Activated CD4-positive, alpha-beta T cell treated with anti-CD3 and anti-CD28 coated beads for 36 hours (primary cell): ENCODE measurements at regions not wholly inside any gene's neighbourhood (a gene's known extent, or its start where the extent isn't known, plus 50 kb on each side); places are given as distances from the start of the nearest gene placed in this dataset.

ENCODE experiments used
- ATAC-seq: fragments of 200-7000 bp; cut with Tn5 transposase; one replicate; pipeline ENCODE4 v1.10.0; 2021; ENCODE audit warnings: mild to moderate bottlenecking, moderate library complexity
- CTCF ChIA-PET: fragments of 350-600 bp; sonication (Branson Sonifier 250); formaldehyde crosslinking; loops from one replicate; lab custom pipeline; 2021; ENCODE audit warnings: antibody characterized with exemption; lab: Charles Lee
- POLR2A ChIA-PET: fragments of 350-600 bp; sonication (Branson Sonifier 250); formaldehyde crosslinking; loops from one replicate; lab custom pipeline; 2021; ENCODE audit warnings: antibody characterized with exemption, inconsistent platforms; lab: Charles Lee
- DNase-seq: peaks from one replicate; pipeline ENCODE4 v3.0.0-alpha.2; 2020
- H3K27ac Mint-ChIP-seq: one replicate; pipeline ENCODE4 v1.8.0; 2021; ENCODE audit warnings: mixed read lengths
- H3K27me3 Mint-ChIP-seq: one replicate; pipeline ENCODE4 v1.8.0; 2021; ENCODE audit warnings: mixed read lengths
- H3K36me3 Mint-ChIP-seq: one replicate; pipeline ENCODE4 v1.8.0; 2021; ENCODE audit warnings: low read depth, mixed read lengths
- H3K4me1 Mint-ChIP-seq: one replicate; pipeline ENCODE4 v1.8.0; 2021; ENCODE audit warnings: mixed read lengths
- H3K4me3 Mint-ChIP-seq: one replicate; pipeline ENCODE4 v1.8.0; 2021; ENCODE audit warnings: mild to moderate bottlenecking, moderate library complexity, mixed read lengths
- H3K9me3 Mint-ChIP-seq: one replicate; pipeline ENCODE4 v1.8.0; 2021; ENCODE audit warnings: low read depth, mixed read lengths
- intact Hi-C, 2 experiments: fragments of 100-400 bp; cut with DNase I in 1 of 2; cut with micrococcal nuclease in 1 of 2; formaldehyde crosslinking; loops; one replicate each; pipeline versions ENCODE4 v1.14.2 to v1.15.1; 2022 to 2024; cut with DNase I, micrococcal nuclease

GRCh38 chr2:11923935-11924334 lies 177.5 kb downstream of the LPIN1 start:
- H3K4me3 Mint-ChIP-seq: no peak overlapping the region
- no peak for ATAC-seq
- ChIA-PET CTCF (interaction anchor here (0.7 to 2.3 kb wide), 2 partner anchors 15 to 246 kb away, joined by 4 to 7 read pairs; no protein-coding TSS in a partner anchor), POLR2A (no interaction called here)
- no peak overlapping the region for H3K27ac Mint-ChIP-seq
- DNase-seq: no peak
- H3K9me3 Mint-ChIP-seq: no peaks in the 10 kb centered on the region
- no peaks in the 10 kb centered on the region for H3K36me3 Mint-ChIP-seq
- peaks cover 2% of the 10 kb centered on the region for H3K27me3 Mint-ChIP-seq
- H3K4me1 Mint-ChIP-seq: no peaks in the 10 kb centered on the region
- intact Hi-C loops: no loop called here

- Mint-ChIP-seq H3K4me3 (no peak overlapping the region), H3K4me1 (peaks cover 4% of the 10 kb centered on the region), H3K27me3 (peaks cover 2% of the 10 kb centered on the region), H3K27ac (no peak overlapping the region), H3K9me3 (no peaks in the 10 kb centered on the region), H3K36me3 (no peaks in the 10 kb centered on the region)
- ChIA-PET CTCF (interaction anchor here (0.7 to 2.3 kb wide), 2 partner anchors 14 to 36 kb away, joined by 3 to 7 read pairs; no protein-coding TSS in a partner anchor), POLR2A (no interaction called here)
- intact Hi-C loops: no loop called here
- no peak for DNase-seq
- no peak for ATAC-seq
Observed at GRCh38 chr2:11925295-11926066, 179.0 kb downstream of the LPIN1 start.

- Mint-ChIP-seq H3K36me3 (no peaks in the 10 kb centered on the region), H3K4me3 (no peak overlapping the region), H3K4me1 (peaks cover 10% of the 10 kb centered on the region), H3K27me3 (no peaks in the 10 kb centered on the region), H3K27ac (no peak overlapping the region), H3K9me3 (no peaks in the 10 kb centered on the region)
- intact Hi-C loops: no loop called here
- CTCF ChIA-PET: no interaction called here
- ATAC-seq (no peak), DNase-seq (peak; percentile 15)
- POLR2A ChIA-PET: no interaction called here
Observed at GRCh38 chr2:11930211-11930761, 183.9 kb downstream of the LPIN1 start.

- no peak for DNase-seq
- H3K4me1 Mint-ChIP-seq: peaks cover 10% of the 10 kb centered on the region
- no peaks in the 10 kb centered on the region for H3K9me3 Mint-ChIP-seq
- intact Hi-C loops: no loop called here
- H3K27ac Mint-ChIP-seq: no peak overlapping the region
- ATAC-seq: no peak
- ChIA-PET POLR2A (no interaction called here), CTCF (interaction anchor here (0.7 kb wide), 1 partner anchor 1419 kb away, joined by 3 read pairs; no protein-coding TSS in a partner anchor)
- no peaks in the 10 kb centered on the region for H3K36me3 Mint-ChIP-seq
- no peaks in the 10 kb centered on the region for H3K27me3 Mint-ChIP-seq
- no peak overlapping the region for H3K4me3 Mint-ChIP-seq
Observed at GRCh38 chr2:11932048-11932512, 185.6 kb downstream of the LPIN1 start.

GRCh38 chr2:11932962-11933361 lies 186.5 kb downstream of the LPIN1 start:
- H3K27ac Mint-ChIP-seq: no peak overlapping the region
- H3K36me3 Mint-ChIP-seq: no peaks in the 10 kb centered on the region
- no peak overlapping the region for H3K4me3 Mint-ChIP-seq
- no peaks in the 10 kb centered on the region for H3K9me3 Mint-ChIP-seq
- DNase-seq: no peak
- intact Hi-C loops: no loop called here
- H3K27me3 Mint-ChIP-seq: no peaks in the 10 kb centered on the region
- no peak for ATAC-seq
- ChIA-PET POLR2A (no interaction called here), CTCF (interaction anchor here (0.5 kb wide), 1 partner anchor 64 kb away, joined by 3 read pairs; no protein-coding TSS in a partner anchor)
- peaks cover 10% of the 10 kb centered on the region for H3K4me1 Mint-ChIP-seq

- CTCF ChIA-PET: no interaction called here
- no peak overlapping the region for H3K27ac Mint-ChIP-seq
- no peaks in the 10 kb centered on the region for H3K36me3 Mint-ChIP-seq
- peaks cover 10% of the 10 kb centered on the region for H3K4me1 Mint-ChIP-seq
- POLR2A ChIA-PET: no interaction called here
- DNase-seq (no peak), ATAC-seq (no peak)
- no peaks in the 10 kb centered on the region for H3K27me3 Mint-ChIP-seq
- intact Hi-C loops: no loop called here
- H3K9me3 Mint-ChIP-seq: no peaks in the 10 kb centered on the region
- H3K4me3 Mint-ChIP-seq: no peak overlapping the region
Observed at GRCh38 chr2:11933854-11934253, 187.4 kb downstream of the LPIN1 start.

GRCh38 chr2:11936761-11937160 lies 190.3 kb downstream of the LPIN1 start:
- no peak overlapping the region for H3K4me3 Mint-ChIP-seq
- CTCF ChIA-PET: interaction anchor here (0.7 kb wide), 1 partner anchor 72 kb away, joined by 4 read pairs; no protein-coding TSS in a partner anchor
- ATAC-seq: no peak
- H3K36me3 Mint-ChIP-seq: no peaks in the 10 kb centered on the region
- no peaks in the 10 kb centered on the region for H3K27me3 Mint-ChIP-seq
- no peak for DNase-seq
- H3K27ac Mint-ChIP-seq: no peak overlapping the region
- POLR2A ChIA-PET: no interaction called here
- H3K9me3 Mint-ChIP-seq: no peaks in the 10 kb centered on the region
- peaks cover 6% of the 10 kb centered on the region for H3K4me1 Mint-ChIP-seq
- intact Hi-C loops: no loop called here

- no peak overlapping the region for H3K27ac Mint-ChIP-seq
- no peak for ATAC-seq
- no peak overlapping the region for H3K4me3 Mint-ChIP-seq
- H3K9me3 Mint-ChIP-seq: no peaks in the 10 kb centered on the region
- intact Hi-C loops: no loop called here
- no peaks in the 10 kb centered on the region for H3K4me1 Mint-ChIP-seq
- DNase-seq: no peak
- no peaks in the 10 kb centered on the region for H3K36me3 Mint-ChIP-seq
- ChIA-PET CTCF (interaction anchor here (2.3 kb wide), 1 partner anchor 13 kb away, joined by 7 read pairs; no protein-coding TSS in a partner anchor), POLR2A (no interaction called here)
- H3K27me3 Mint-ChIP-seq: no peaks in the 10 kb centered on the region
Observed at GRCh38 chr2:11938196-11938595, 191.8 kb downstream of the LPIN1 start.

- Mint-ChIP-seq H3K4me3 (no peak overlapping the region), H3K9me3 (no peaks in the 10 kb centered on the region), H3K27ac (no peak overlapping the region), H3K36me3 (no peaks in the 10 kb centered on the region), H3K4me1 (no peaks in the 10 kb centered on the region), H3K27me3 (no peaks in the 10 kb centered on the region)
- CTCF ChIA-PET: interaction anchor here (2.3 kb wide), 1 partner anchor 15 kb away, joined by 7 read pairs; no protein-coding TSS in a partner anchor
- ATAC-seq (no peak), DNase-seq (no peak)
- POLR2A ChIA-PET: no interaction called here
- intact Hi-C loops: no loop called here
Observed at GRCh38 chr2:11939523-11939922, 193.1 kb downstream of the LPIN1 start.

- ChIA-PET CTCF (interaction anchor here (2.3 kb wide), 1 partner anchor 15 kb away, joined by 7 read pairs; no protein-coding TSS in a partner anchor), POLR2A (no interaction called here)
- Mint-ChIP-seq H3K36me3 (no peaks in the 10 kb centered on the region), H3K4me1 (peaks cover 7% of the 10 kb centered on the region), H3K27me3 (no peaks in the 10 kb centered on the region), H3K27ac (no peak overlapping the region), H3K9me3 (no peaks in the 10 kb centered on the region), H3K4me3 (no peak overlapping the region)
- intact Hi-C loops: no loop called here
- ATAC-seq: no peak
- no peak for DNase-seq
Observed at GRCh38 chr2:11940121-11940743, 193.8 kb downstream of the LPIN1 start.

GRCh38 chr2:11940799-11941198 lies 194.4 kb downstream of the LPIN1 start:
- no peak for ATAC-seq
- H3K4me1 Mint-ChIP-seq: peaks cover 9% of the 10 kb centered on the region
- intact Hi-C loops: no loop called here
- H3K27me3 Mint-ChIP-seq: no peaks in the 10 kb centered on the region
- DNase-seq: no peak
- no peak overlapping the region for H3K4me3 Mint-ChIP-seq
- ChIA-PET CTCF (interaction anchor here (1.1 kb wide), 1 partner anchor 155 kb away, joined by 3 read pairs; no protein-coding TSS in a partner anchor), POLR2A (no interaction called here)
- no peaks in the 10 kb centered on the region for H3K36me3 Mint-ChIP-seq
- H3K27ac Mint-ChIP-seq: no peak overlapping the region
- no peaks in the 10 kb centered on the region for H3K9me3 Mint-ChIP-seq
